Natural killer cell (primary cell): ENCODE measurements at regions not wholly inside any gene's neighbourhood (a gene's known extent, or its start where the extent isn't known, plus 50 kb on each side); places are given as distances from the start of the nearest gene placed in this dataset.
"Not testable (repeated sequence)": the region's sequence is repeated elsewhere in the genome, so short reads cannot be mapped to it uniquely, and the experiment has no call there.

ENCODE experiments used
- ATAC-seq, 3 donors: fragments of 150-1000 bp in 2 of 3; fragments of 200-7000 bp in 1 of 3; cut with Tn5 transposase; 1 replicate in 1 of 3; 2 replicates in 2 of 3; pipeline ENCODE4 v1.10.0; 2021; ENCODE audit warnings: mild to moderate bottlenecking in 2 of 3, moderate library complexity in 2 of 3
- DNase-seq, 2 donors: peaks; one replicate each; pipeline versions ENCODE4 v3.0.0 to v3.0.0-alpha.2; 2013 to 2021; ENCODE audit warnings: mixed read lengths in 1 of 2
- H3K27ac ChIP-seq: one replicate; pipeline ENCODE4 v1.5.1; 2013; ENCODE audit warnings: mild to moderate bottlenecking, low read length
- H3K27me3 ChIP-seq: one replicate; pipeline ENCODE4 v1.6.1; 2013; ENCODE audit warnings: low read length; ENCODE audit not compliant: control insufficient read depth, insufficient read depth
- H3K36me3 ChIP-seq: one replicate; pipeline ENCODE4 v1.6.1; 2013; ENCODE audit warnings: low read length; ENCODE audit not compliant: control insufficient read depth, insufficient read depth
- H3K4me1 ChIP-seq: one replicate; pipeline ENCODE4 v1.6.1; 2013; ENCODE audit warnings: low read length; ENCODE audit not compliant: control insufficient read depth, insufficient read depth
- H3K4me3 ChIP-seq: one replicate; pipeline ENCODE4 v1.5.1; 2013; ENCODE audit warnings: low read length
- H3K9me3 ChIP-seq: one replicate; pipeline ENCODE4 v1.6.1; 2013; ENCODE audit warnings: low read length; ENCODE audit not compliant: control insufficient read depth, insufficient read depth
- H3K27ac Mint-ChIP-seq, 2 donors: one replicate each; pipeline ENCODE4 v1.8.0; 2022; ENCODE audit warnings: mild to moderate bottlenecking in 2 of 2, mixed read lengths in 2 of 2, moderate library complexity in 1 of 2
- H3K27me3 Mint-ChIP-seq, 2 donors: one replicate each; pipeline ENCODE4 v1.8.0; 2022; ENCODE audit warnings: low read depth in 2 of 2, mixed read lengths in 2 of 2
- H3K36me3 Mint-ChIP-seq: one replicate; pipeline ENCODE4 v1.8.0; 2022; ENCODE audit warnings: mixed read lengths
- H3K4me1 Mint-ChIP-seq, 2 donors: one replicate each; pipeline ENCODE4 v1.8.0; 2022; ENCODE audit warnings: mixed read lengths in 2 of 2
- H3K4me3 Mint-ChIP-seq: one replicate; pipeline ENCODE4 v1.8.0; 2022; ENCODE audit warnings: mild to moderate bottlenecking, moderate library complexity, mixed read lengths
- H3K9me3 Mint-ChIP-seq, 2 donors: one replicate each; pipeline ENCODE4 v1.8.0; 2022; ENCODE audit warnings: mixed read lengths in 2 of 2
- WGBS: methylation state at CpG from one replicate; pipeline ENCODE4 v1.1.7; 2013; ENCODE audit warnings: missing lambda C conversion rate; ENCODE audit not compliant: insufficient coverage; 5-methylcytosine and 5-hydroxymethylcytosine counted together
- intact Hi-C: fragments of 100-400 bp; cut with micrococcal nuclease; formaldehyde crosslinking; loops from one replicate; pipeline ENCODE4 v1.14.2; 2022
- TF ChIP-seq, protein P1 (sequence below): fragments of 200-600 bp; IDR thresholded peaks from one replicate; pipeline ENCODE4 v1.8.0; 2022; ENCODE audit warnings: antibody characterized with exemption

DNA sequence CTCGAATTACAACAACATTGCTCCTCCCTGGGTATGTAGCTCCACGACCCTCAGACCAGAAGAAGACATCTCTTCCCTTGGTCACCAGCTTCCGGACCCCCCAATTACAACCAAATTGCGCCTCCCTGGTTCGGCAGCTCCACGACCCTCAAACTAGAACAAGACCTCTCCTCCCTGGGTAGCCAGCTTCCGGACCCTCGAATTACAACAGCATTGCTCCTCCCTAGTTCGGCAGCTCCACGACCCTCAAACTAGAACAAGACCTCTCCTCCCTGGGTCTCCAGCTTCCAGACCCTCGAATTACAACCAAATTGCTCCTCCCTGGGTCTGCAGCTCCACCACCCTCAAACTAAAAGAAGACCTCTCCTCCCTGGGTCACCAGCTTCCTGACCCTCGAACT, 322.7 kb downstream of the PREX1 start:
- WGBS = 68% methylated on average over 8 of the region's 12 CpGs
- intact Hi-C loops, H3K27ac Mint-ChIP-seq: not testable (repeated sequence)

DNA sequence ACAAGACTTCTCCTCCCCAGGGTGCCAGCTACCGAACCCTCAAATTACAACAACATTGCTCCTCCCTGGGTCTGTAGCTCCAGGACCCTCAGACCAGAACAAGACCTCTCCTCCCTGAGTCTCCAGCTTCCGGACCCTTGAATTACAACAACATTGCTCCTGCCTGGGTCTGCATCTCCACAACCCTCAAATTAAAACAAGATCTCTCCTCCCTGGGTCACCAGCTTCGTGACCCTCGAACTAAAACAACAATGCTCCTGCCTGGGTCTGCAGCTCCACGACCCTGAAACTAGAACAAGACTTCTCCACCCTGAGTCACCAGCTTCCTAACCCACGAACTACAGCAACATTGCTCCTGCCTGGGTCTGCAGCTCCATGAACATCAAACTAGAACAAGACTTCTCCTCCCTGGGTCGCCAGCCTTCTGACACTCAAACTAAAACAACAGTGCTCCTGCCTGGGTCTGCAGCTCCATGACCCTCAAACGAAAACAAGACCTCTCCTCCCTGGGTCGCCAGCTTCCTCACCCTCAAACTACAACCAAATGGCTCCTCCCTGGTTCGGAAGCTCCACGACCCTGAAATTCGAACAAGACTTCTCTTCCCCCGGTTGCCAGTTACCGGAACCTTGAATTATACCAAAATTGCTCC, 324.5 kb downstream of the PREX1 start:
- Histone ChIP-seq H3K4me1 (no peaks in the 10 kb centered on the region), H3K27ac (no peak overlapping the region), H3K36me3 (no peaks in the 10 kb centered on the region), H3K9me3 (no peaks in the 10 kb centered on the region), H3K27me3 (no peaks in the 10 kb centered on the region), H3K4me3 (no peak overlapping the region)
- 70% methylated on average over 14 of the region's 14 CpGs for WGBS
- Mint-ChIP-seq H3K9me3 (no peaks in the 10 kb centered on the region), H3K27me3 (no peaks in the 10 kb centered on the region), H3K4me3 (no peak overlapping the region), H3K27ac (no peak overlapping the region), H3K4me1 (no peaks in the 10 kb centered on the region), H3K36me3 (no peaks in the 10 kb centered on the region)
- TF ChIP-seq, protein P1, sequence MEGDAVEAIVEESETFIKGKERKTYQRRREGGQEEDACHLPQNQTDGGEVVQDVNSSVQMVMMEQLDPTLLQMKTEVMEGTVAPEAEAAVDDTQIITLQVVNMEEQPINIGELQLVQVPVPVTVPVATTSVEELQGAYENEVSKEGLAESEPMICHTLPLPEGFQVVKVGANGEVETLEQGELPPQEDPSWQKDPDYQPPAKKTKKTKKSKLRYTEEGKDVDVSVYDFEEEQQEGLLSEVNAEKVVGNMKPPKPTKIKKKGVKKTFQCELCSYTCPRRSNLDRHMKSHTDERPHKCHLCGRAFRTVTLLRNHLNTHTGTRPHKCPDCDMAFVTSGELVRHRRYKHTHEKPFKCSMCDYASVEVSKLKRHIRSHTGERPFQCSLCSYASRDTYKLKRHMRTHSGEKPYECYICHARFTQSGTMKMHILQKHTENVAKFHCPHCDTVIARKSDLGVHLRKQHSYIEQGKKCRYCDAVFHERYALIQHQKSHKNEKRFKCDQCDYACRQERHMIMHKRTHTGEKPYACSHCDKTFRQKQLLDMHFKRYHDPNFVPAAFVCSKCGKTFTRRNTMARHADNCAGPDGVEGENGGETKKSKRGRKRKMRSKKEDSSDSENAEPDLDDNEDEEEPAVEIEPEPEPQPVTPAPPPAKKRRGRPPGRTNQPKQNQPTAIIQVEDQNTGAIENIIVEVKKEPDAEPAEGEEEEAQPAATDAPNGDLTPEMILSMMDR = no peak
- ATAC-seq (no peak), DNase-seq (no peak)
- intact Hi-C loops = loop anchor here (5.0 kb wide), 1 partner anchor 606 kb away; no protein-coding TSS in a partner anchor

More for the DNA sequence above, 322.7 kb downstream of the PREX1 start:
- not testable (repeated sequence) for H3K9me3 ChIP-seq, H3K27me3 Mint-ChIP-seq, H3K36me3 Mint-ChIP-seq, H3K36me3 ChIP-seq, H3K4me1 Mint-ChIP-seq, H3K9me3 Mint-ChIP-seq, H3K4me3 ChIP-seq, ATAC-seq, H3K27me3 ChIP-seq, DNase-seq, H3K4me1 ChIP-seq, H3K27ac ChIP-seq, H3K4me3 Mint-ChIP-seq

DNA sequence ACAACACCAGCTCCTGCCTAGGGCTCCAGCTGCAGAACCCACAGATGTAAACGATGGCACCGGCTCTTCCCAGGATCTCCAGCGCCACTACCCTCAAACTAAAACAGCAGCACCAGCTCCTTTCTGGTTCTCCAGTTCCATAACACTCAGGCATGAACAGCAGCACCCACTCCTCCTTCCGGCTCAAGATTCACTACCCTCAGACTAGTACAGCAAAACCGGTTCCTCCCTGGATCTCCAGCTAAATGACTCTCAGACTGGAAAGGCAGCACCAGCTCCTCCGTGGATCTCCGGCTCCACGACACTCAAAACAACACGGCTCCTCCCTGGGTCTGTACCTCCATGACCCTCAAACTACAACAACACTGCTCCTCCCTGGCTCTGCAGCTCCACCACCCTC, 325.0 kb downstream of the PREX1 start:
- no peaks in the 10 kb centered on the region for H3K27me3 Mint-ChIP-seq
- no peaks in the 10 kb centered on the region for H3K4me1 Mint-ChIP-seq
- 90% methylated on average over 9 of the region's 9 CpGs for WGBS
- Histone ChIP-seq H3K36me3 (no peaks in the 10 kb centered on the region), H3K4me3 (no peak overlapping the region), H3K9me3 (no peaks in the 10 kb centered on the region), H3K4me1 (no peaks in the 10 kb centered on the region), H3K27ac (no peak overlapping the region), H3K27me3 (no peaks in the 10 kb centered on the region)
- no peak for DNase-seq
- H3K9me3 Mint-ChIP-seq = no peaks in the 10 kb centered on the region
- intact Hi-C loops = loop anchor here (5.0 kb wide), 1 partner anchor 605 kb away; no protein-coding TSS in a partner anchor
- H3K27ac Mint-ChIP-seq = no peak overlapping the region
- no peak for ATAC-seq
- no peak overlapping the region for H3K4me3 Mint-ChIP-seq
- no peaks in the 10 kb centered on the region for H3K36me3 Mint-ChIP-seq
- TF ChIP-seq, protein P1 = no peak

- Mint-ChIP-seq H3K9me3 (no peaks in the 10 kb centered on the region), H3K4me1 (no peaks in the 10 kb centered on the region), H3K27me3 (no peaks in the 10 kb centered on the region), H3K4me3 (no peak overlapping the region), H3K36me3 (no peaks in the 10 kb centered on the region), H3K27ac (no peak overlapping the region)
- Histone ChIP-seq H3K27ac (no peak overlapping the region), H3K4me1 (no peaks in the 10 kb centered on the region), H3K36me3 (no peaks in the 10 kb centered on the region), H3K9me3 (no peaks in the 10 kb centered on the region), H3K4me3 (no peak overlapping the region), H3K27me3 (no peaks in the 10 kb centered on the region)
- DNase-seq = no peak
- 88% methylated on average over 9 of the region's 9 CpGs for WGBS
- TF ChIP-seq, protein P1 = no peak
- ATAC-seq = no peak
- intact Hi-C loops = loop anchor here (5.0 kb wide), 1 partner anchor 605 kb away; no protein-coding TSS in a partner anchor
Observed at GRCh38 chr20:48502016-48502415, 325.8 kb downstream of the PREX1 start.

DNA sequence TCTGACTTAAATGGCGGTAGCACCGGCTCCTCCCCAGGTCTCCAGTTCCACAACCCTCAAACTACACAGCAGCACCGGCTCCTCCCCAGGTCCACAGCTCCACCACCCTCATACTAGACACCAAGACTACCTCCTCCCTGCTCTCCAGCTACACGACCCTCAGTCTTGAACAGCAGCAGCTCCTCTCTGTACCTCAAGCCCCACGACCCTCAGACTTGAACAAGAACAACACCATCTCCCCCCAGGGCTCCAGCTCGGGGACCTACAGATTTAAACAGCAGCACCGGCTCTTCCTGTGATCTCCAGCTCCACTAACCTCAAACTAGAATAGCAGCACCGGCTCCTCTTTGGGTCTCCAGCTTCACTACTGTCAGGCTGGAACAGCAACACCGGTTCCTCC, 326.9 kb downstream of the PREX1 start:
- 68% methylated on average over 9 of the region's 9 CpGs for WGBS
- not testable (repeated sequence) for H3K9me3 ChIP-seq

GRCh38 chr20:48498939-48499338, 328.9 kb downstream of the PREX1 start:
- not testable (repeated sequence) for H3K27me3 Mint-ChIP-seq

More for the DNA sequence above, 326.9 kb downstream of the PREX1 start:
- H3K27me3 Mint-ChIP-seq, ATAC-seq, H3K9me3 Mint-ChIP-seq, DNase-seq, H3K36me3 ChIP-seq, H3K4me3 ChIP-seq, H3K36me3 Mint-ChIP-seq, H3K27ac ChIP-seq, H3K4me1 ChIP-seq, H3K27me3 ChIP-seq, H3K4me3 Mint-ChIP-seq, H3K4me1 Mint-ChIP-seq, H3K27ac Mint-ChIP-seq: not testable (repeated sequence)
- intact Hi-C loops = loop anchor here (5.0 kb wide), 1 partner anchor 604 kb away; no protein-coding TSS in a partner anchor

More at GRCh38 chr20:48498939-48499338, 328.9 kb downstream of the PREX1 start:
- H3K36me3 Mint-ChIP-seq, H3K9me3 ChIP-seq, H3K27ac Mint-ChIP-seq, H3K4me1 Mint-ChIP-seq, H3K4me3 Mint-ChIP-seq, ATAC-seq, H3K27me3 ChIP-seq, DNase-seq, H3K27ac ChIP-seq, intact Hi-C loops, H3K4me1 ChIP-seq, H3K36me3 ChIP-seq, H3K9me3 Mint-ChIP-seq, H3K4me3 ChIP-seq: not testable (repeated sequence)
- WGBS = 78% methylated on average over 3 of the region's 4 CpGs
